ENCODE measurements at regions not wholly inside any gene's neighbourhood (a gene's known extent, or its start where the extent isn't known, plus 50 kb on each side); places are given as distances from the start of the nearest gene placed in this dataset.
"Not testable (repeated sequence)": the region's sequence is repeated elsewhere in the genome, so short reads cannot be mapped to it uniquely, and the experiment has no call there.

DNA sequence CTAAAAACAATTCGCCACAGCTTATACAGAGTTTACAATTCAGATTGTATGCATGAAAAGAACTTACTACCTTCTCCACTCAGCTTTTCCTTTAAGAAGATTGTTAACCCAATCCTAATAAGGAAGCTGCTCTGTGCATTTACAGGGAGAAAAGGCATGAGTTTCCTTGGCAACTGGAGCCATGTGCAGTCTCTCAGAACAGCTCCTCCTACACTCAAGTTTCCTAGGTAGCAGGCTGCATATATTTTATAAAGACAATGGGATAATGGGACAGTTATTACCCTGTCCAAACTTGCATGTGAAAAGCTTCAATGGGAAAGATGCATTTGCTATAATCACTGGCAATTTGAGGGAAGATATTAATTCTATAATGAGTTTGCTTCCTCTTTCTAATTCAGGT is 125.5 kb upstream of the TRPC4 start:
- DNase-seq (ENCODE audit: low read depth) = peak; percentile 45

DNA sequence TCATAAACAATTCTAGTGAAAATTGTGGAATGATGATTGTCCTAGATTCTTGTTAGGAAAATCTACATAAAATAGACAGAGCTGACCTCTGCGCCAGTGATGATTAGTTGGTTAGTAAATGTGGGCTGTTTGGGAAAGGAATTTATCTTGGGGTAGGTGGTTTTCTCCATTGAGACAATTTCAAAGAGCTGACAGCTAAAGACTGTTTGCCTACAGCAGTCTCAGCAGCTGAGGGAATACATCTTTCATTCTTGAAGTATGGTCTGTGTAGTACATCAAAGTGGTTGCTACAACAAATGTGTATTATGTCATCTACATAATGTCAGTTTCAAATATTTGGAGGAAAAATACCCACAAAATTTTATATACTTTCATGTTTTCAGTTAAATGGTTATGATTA is 117.2 kb upstream of the TRPC4 start:
- no peak for DNase-seq (ENCODE audit: low read depth)

- DNase-seq (ENCODE audit: low read depth) = no peak
Observed at GRCh38 chr13:37985281-37985680, 115.7 kb upstream of the TRPC4 start.

GRCh38 chr13:37984357-37984756 is 114.8 kb upstream of the TRPC4 start:
- no peak for DNase-seq (ENCODE audit: low read depth)

DNA sequence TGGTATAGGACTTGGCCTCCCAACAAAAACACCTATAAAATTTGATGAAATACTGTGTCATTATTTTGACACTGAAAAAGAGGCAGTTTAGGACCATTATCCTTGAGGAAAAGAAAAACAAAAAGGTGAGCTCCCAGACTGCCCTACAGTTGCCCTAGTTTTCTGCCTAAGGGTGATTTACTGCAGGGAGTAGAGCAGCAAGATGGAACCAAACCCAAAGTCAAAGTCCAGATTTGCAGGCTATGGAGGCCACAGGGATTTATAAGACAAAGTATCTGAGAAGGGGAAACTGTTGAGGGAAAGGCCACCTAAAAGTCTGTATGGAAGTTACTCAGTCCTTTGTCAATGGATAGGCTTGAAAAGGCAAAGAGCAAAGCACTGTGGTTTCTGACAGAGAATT is 112.4 kb upstream of the TRPC4 start:
- DNase-seq (ENCODE audit: low read depth) = no peak

DNA sequence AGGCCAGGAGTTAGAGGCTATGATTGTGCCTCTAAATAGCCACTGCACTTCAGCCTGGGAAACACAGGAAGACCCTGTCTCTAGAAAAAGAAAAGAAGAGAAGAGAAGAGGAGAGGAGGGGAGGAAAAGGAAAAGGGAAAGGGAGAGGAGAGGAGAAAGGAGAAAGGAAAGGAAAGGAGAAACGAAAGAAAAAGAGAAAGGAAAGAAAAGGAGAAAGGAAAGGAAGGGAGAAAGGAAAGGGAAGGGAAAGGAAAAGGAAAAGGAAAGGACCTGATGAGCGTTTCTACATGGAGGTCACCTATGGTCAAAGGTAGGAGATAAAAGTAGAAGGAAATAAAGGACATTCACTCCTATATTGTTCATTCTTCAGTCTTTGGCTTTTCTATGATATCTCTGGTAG is 109.1 kb upstream of the TRPC4 start:
- no peak for DNase-seq (ENCODE audit: low read depth)

- no peak for DNase-seq (ENCODE audit: low read depth)
Observed at GRCh38 chr13:37968555-37968954, 99.0 kb upstream of the TRPC4 start.

DNA sequence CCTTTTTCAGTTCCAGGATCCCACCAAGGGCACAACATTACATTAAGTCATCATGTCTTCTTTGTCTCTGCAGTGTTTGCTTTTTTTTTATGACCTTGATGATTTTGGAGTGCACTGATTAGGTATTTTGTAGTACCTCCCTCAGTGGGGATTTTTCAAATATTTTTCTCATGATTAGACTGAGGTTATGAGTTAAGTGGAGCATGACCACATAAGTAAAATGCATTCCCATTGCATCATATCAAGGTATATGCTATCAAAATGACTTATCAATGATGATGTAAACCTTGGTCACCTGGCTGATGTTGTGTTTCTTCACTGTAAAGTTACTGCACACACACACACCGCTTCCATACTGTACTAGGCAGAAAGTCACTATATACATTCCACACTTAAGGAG is 96.7 kb upstream of the TRPC4 start:
- peak; percentile 7 for DNase-seq (ENCODE audit: low read depth)

GRCh38 chr13:37960427-37960826 is 90.9 kb upstream of the TRPC4 start:
- DNase-seq (ENCODE audit: low read depth) = no peak

- no peak for DNase-seq (ENCODE audit: low read depth)
Observed at GRCh38 chr13:37959284-37959683, 89.7 kb upstream of the TRPC4 start.

DNA sequence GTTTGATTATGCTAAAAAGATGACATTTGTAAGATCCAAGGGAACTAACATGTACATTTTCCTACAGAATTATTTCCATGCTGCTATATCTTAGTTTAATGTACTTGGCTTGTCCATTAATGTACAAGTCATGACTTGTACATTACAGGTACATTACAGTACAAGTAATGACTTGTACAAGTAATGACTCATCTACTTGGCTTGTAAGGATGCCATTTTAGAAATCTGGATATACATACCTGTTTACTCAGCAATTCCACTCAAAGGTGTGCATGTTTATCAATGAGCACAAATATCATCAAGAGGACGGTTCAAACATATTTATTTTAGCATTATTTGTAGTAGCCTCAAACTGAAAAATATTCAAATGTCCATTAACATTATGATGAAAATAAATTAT is 87.0 kb upstream of the TRPC4 start:
- DNase-seq (ENCODE audit: low read depth) = no peak

GRCh38 chr13:37954597-37954996 is 85.0 kb upstream of the TRPC4 start:
- not testable (repeated sequence) for DNase-seq (ENCODE audit: low read depth)

DNA sequence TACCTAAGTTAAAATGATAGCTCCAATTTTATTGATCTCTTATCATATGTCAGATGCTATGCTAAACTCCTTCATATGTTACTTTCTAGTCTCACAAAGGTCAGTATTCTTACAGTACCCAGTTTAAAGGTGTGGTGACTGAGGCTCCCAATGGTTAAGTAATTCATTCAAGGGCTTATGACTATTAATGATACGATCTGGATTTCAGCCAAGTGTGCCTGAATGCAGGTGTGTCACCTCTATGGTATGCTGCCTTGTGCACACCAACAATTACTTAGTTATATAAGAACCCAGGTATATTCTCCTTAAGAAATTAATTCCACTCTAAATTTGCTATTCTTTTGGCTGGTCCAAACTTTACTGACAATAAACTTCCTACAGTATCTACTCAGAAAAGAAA is 84.6 kb upstream of the TRPC4 start:
- no peak for DNase-seq (ENCODE audit: low read depth)

GRCh38 chr13:37953696-37954095 is 84.1 kb upstream of the TRPC4 start:
- DNase-seq (ENCODE audit: low read depth) = no peak

- no peak for DNase-seq (ENCODE audit: low read depth)
Observed at GRCh38 chr13:37950016-37950415, 80.4 kb upstream of the TRPC4 start.

- DNase-seq (ENCODE audit: low read depth) = no peak
Observed at GRCh38 chr13:37947419-37948140, 78.0 kb upstream of the TRPC4 start.

GRCh38 chr13:37945651-37946575 is 76.3 kb upstream of the TRPC4 start:
- no peak for DNase-seq (ENCODE audit: low read depth)

DNA sequence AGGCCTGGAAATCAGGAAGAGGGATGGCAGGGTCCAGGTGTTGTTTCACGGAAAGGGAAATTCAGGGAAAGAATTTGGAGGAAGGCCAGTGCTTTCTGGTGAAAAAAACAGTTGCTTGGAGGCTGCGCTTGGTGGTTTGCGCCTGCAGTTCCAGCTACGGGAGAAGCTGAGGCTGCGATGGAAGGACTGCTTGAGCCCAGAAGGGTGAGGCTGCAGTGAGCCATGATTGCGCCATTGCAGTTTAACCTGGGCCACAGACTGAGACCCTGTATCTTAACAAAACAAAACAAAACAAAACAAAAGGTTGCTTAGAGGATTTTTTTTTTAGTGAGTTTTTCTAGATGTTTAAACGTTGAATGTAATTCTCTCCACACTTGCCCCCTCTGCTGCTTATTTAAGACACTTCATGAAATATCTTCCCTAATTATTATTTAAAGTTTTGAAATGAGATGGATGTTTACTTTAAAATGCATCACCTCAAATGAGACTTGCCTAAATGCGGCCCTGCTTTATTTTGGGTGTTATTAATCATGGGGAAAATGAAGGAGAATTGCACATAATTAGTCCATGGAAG is 75.4 kb upstream of the TRPC4 start:
- peak; percentile 15 for DNase-seq (ENCODE audit: low read depth)

DNA sequence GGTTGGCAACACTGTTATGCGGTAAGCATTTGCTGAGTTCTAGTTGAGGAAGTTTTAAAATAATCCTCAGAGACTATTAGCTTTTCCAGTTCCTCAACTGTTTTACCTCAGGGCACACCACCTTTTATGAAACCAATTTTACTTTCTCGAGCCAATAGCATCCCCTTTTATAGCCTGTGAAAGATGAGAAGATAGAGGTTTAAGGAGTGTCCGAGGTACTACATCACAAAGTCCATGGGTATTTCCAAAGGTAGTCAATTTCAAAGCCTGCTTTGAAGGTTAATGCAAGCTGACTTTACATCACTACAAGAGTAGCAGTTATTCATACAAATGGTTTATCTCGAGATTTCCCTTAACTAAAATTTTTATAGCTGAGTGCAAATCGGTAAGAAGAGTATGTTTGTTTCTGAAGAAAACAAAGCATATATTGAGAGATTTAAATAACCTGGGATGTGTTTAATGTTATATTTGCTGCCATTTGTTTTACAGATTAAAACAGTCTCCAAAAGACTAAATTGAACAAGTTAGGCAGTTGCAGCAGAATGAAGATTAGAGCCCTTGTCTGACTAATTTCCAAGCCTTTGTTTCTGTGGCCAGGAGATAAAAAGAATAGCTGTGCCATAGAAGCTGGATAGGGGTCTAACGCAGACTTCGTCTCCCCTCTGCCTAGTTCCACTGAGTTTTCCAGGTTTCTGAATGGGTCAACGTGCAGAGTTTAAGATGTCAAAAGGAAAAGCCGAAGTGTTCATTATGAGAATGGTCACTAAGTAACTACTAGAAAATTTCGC is 74.7 kb upstream of the TRPC4 start:
- DNase-seq (ENCODE audit: low read depth) = no peak

GRCh38 chr13:37942929-37943328 is 73.4 kb upstream of the TRPC4 start:
- DNase-seq (ENCODE audit: low read depth) = no peak

- DNase-seq (ENCODE audit: low read depth) = no peak
Observed at GRCh38 chr13:37934339-37935191, 65.0 kb upstream of the TRPC4 start.
